ENCODE measurements at regions not wholly inside any gene's neighbourhood (a gene's known extent, or its start where the extent isn't known, plus 50 kb on each side); places are given as distances from the start of the nearest gene placed in this dataset.

GRCh38 chr17:36864827-36865430, 72.3 kb upstream of the LHX1 start:
- no peak for DNase-seq (ENCODE audit: low read depth)

DNA sequence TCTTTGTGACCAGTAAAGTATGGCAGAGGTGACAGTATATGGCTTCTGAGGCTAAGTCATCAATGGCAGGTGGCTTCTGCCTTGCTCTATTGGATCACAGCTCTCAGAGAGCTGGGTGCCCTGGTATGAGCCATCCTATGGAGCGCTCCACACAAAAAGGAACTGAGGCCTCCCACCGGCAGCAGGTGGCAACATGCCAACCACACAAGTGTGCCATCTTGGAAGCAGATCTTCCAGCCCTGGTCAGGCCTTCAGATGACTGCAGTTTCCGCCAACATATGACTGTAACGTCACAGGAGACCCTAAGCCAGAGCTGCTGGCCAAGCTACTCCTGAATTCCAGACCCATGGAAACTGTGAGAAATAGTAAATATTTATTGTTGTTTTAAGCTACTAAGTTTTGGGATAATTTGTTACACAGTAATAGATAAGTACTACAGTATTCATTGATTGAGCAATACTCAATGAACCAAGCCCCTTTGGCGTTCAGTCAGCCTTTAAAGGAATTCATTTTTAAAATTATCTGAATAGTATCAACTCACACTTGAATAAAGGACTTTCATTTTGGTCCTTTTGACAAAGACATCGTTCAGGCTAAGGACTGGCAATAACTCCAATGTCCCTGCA, 69.4 kb upstream of the LHX1 start:
- no peak for DNase-seq (ENCODE audit: low read depth)

GRCh38 chr17:36868777-36869176, 68.5 kb upstream of the LHX1 start:
- no peak for DNase-seq (ENCODE audit: low read depth)

DNA sequence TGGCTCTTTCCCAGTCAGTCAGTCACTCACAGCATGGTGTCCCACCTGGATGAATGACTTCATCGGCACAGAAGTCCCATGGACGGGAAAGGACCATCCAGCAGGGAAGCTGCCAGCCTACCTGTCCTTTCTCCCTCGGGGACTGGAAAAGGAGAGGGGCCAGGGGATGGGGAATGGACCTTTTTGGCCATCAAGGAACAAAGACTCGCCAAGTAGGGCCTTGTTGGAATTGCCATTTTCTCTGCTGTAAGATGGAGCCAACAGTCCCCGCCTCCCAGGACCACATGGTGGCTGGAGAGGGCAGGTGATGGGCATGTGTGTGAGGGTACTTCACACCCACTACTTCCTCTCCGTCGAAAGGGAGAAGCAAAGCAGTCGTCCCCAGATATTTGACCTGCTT, 67.8 kb upstream of the LHX1 start:
- DNase-seq (ENCODE audit: low read depth) = no peak

DNA sequence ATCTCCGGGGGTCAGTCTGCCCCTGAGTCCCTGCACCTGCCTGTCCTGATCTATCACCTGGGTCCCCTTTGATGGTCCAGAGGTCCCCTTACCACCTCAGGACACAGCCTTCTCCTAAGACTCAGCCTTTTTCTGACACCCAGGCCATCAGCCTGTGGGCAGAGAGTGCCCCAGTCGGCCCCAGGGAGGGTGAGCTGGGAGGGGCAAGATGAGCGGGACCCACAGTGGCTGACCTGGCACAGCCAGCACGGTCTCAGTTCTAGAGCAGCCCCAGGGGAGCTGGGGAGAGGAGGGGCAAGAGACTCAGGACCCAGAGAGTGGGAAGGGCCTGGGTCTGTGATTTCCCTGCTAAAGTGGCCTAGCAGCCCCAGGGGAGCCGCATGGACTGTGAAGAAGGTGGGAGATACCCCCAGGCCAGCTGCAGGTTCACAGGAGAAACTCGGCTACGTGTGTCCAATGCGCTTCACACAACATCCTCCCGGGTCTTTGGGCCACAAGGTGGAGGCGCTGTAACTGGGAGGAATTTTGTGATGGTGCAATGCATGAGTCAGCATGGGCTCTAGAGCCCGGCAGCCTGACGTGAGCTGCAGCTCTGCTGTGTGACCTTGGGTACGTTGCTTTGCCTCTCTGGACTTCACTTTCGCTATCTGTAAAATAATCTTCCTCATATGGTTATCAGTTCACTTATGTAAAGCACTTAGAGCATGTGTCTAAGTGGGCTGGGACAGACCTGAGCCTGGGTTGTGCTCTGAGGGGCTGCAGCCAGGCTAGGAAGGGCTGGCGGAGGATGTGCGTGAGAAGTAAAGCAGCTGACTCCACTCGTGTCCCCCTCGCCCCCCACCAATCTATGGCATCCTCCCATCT, 67.2 kb upstream of the LHX1 start:
- DNase-seq (ENCODE audit: low read depth) = no peak

GRCh38 chr17:36870720-36870999, 66.6 kb upstream of the LHX1 start:
- no peak for DNase-seq (ENCODE audit: low read depth)

- no peak for DNase-seq (ENCODE audit: low read depth)
Measured at GRCh38 chr17:36875698-36876293, 61.5 kb upstream of the LHX1 start.

GRCh38 chr17:36876966-36877365, 60.3 kb upstream of the LHX1 start:
- no peak for DNase-seq (ENCODE audit: low read depth)

GRCh38 chr17:36877771-36878170, 59.5 kb upstream of the LHX1 start:
- DNase-seq (ENCODE audit: low read depth) = no peak

DNA sequence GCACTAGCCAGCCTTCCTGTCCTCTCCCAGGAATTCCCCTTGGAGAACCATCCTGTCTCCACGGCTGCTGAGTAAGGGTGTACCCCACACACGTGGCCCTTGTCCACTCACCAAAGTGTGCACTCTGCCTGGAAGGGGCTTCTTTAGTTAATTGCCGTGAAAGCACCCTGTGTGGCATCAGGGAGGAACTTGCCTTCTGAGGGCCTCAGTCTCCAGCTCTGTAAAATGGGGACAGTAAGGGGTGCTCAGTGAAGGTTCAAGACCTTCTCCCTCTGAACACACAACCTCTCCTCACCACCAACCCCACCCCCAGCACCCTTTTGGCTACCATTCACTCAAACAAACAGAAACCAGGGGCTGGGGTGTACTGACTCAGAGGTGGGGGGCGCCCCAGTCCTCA, 59.1 kb upstream of the LHX1 start:
- DNase-seq (ENCODE audit: low read depth) = no peak

GRCh38 chr17:36879027-36879426, 58.2 kb upstream of the LHX1 start:
- DNase-seq (ENCODE audit: low read depth) = no peak

GRCh38 chr17:36879624-36880131, 57.6 kb upstream of the LHX1 start:
- DNase-seq (ENCODE audit: low read depth) = no peak

- no peak for DNase-seq (ENCODE audit: low read depth)
Measured at GRCh38 chr17:36880268-36880905, 56.9 kb upstream of the LHX1 start.

DNA sequence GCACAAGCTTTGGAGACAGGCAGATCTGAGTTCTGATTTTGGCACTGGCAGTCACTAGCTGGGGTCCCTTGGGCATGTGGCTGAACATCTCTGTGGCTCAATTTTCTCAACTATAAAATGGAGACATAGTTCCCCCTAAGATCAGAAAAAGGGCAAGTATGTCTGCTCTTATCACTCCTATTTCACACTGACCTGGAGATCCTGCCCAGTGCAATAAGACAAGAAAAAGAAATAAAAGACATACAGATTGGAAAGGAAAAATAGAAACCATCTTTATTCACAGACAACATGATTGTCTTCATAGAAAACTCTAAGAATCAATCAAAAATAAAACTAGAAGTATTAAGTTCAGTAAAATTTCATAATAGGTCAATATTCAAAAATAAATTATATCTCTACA, 56.0 kb upstream of the LHX1 start:
- no peak for DNase-seq (ENCODE audit: low read depth)

DNA sequence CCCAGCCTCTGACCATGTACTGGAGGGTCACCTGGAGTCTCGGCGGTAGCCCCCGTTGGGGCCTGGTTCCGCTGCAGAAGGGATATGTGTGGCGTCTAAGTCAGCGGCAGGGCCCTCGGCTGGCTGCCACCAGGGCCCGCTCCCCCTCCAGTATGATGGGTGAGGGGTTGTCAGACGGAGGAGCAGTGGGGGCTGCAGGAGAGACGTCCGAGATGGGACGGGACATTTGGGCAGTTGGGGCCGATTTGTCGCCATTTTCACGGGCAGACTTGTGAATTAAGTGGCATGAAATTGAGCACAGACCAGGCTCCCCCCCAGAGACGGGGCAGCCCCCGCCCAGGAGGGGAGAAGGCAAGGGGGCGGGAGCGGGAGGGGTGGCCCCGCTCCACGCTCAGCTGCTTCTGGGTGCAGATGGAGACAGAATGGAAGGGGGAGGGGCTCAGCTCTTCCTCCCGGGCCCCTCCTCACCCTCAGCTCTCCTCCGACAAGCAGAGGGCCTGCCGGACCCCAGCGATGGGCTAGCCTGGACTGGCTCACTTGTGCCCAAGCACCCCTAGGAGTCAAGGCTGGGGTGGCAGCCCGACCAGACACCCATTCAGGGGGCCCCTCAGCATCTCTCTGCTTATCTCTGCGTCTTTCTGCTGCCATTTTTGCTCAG, 52.7 kb upstream of the LHX1 start:
- no peak for DNase-seq (ENCODE audit: low read depth)

DNA sequence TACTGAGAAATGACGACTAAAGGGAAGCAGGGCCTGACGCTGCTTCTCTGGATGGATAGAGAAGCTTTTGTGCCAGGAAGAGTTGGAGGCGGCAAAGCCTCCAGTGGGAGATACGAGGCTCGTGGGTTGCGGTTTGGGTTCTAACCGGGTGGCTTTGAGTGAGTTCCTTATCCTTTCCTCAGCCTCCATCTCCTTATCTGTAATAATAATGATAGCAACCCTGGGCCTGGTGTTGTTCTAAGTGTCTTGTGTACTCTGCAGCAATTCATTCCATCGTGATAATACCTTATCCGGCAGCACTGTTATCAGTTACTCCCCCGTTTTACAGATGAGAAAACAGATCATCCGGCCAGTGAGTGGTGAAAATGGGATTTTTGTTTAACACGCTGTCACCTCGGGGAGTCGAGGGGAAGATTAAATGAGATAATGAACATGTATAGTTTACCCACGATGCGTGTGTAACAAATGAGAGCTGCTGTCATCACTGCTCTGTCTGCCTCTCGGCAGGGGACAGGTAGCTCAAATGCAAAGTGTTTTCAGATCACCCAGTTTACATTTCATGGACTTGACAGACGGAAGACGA, 52.0 kb upstream of the LHX1 start:
- no peak for DNase-seq (ENCODE audit: low read depth)

DNA sequence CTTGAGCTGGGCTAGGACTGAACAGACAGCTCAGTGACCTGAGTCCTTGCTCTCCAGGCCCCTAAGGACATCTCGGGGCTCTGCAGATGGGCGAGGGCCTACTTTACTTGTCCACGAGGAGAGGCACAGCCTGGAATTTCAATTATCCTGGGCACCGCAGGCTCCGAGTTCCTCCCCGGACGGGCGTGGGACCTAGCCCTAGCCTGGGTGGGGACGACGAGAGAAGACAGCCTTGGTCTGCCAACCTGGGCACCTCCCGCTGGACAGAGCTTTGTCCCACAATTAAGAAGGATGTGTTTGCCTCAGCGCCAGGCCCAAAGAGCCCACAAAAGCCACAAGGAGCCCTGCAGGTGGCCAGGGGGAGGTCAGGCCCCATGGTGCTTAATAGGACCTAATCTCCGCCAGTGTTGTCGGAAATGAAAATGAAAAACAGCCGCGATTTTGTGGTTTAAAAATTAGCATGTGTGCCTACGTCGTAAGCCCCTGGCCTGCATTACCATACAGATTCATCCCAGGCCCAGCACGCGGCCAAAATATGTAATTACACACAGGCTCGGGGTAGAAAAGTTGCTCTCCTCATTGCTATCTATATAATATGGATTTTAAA, 51.4 kb upstream of the LHX1 start:
- no peak for DNase-seq (ENCODE audit: low read depth)
